HG03025 (cell line): ENCODE measurements at regions not wholly inside any gene's neighbourhood (a gene's known extent, or its start where the extent isn't known, plus 50 kb on each side); places are given as distances from the start of the nearest gene placed in this dataset.

Experiments
- ATAC-seq: cut with Tn5 transposase; IDR thresholded peaks from one replicate; pipeline ENCODE4 v1.9.1; 2021; ENCODE audit warnings: mild to moderate bottlenecking, moderate library complexity; ENCODE audit not compliant: unreplicated experiment, low FRiP score

- ATAC-seq: no peak
Observed at GRCh38 chr5:89597878-89598277, 714.9 kb upstream of the MEF2C start.

- ATAC-seq: no peak
Observed at GRCh38 chr5:89596821-89597220, 713.8 kb upstream of the MEF2C start.

- ATAC-seq: no peak
Observed at GRCh38 chr5:89595056-89595455, 712.1 kb upstream of the MEF2C start.

- ATAC-seq: no peak
Observed at GRCh38 chr5:89584339-89584956, 701.5 kb upstream of the MEF2C start.

GRCh38 chr5:89583534-89583933 is 700.5 kb upstream of the MEF2C start:
- ATAC-seq: no peak

GRCh38 chr5:89582768-89583339 is 699.9 kb upstream of the MEF2C start:
- ATAC-seq: no peak

GRCh38 chr5:89580976-89581375 is 698.0 kb upstream of the MEF2C start:
- ATAC-seq: no peak

GRCh38 chr5:89575319-89575718 is 692.3 kb upstream of the MEF2C start:
- ATAC-seq: no peak

- ATAC-seq: no peak
Observed at GRCh38 chr5:89573345-89573744, 690.4 kb upstream of the MEF2C start.

- no peak for ATAC-seq
Observed at GRCh38 chr5:89572696-89573095, 689.7 kb upstream of the MEF2C start.

GRCh38 chr5:89570557-89570956 is 687.6 kb upstream of the MEF2C start:
- ATAC-seq: no peak

- no peak for ATAC-seq
Observed at GRCh38 chr5:89566340-89566739, 683.4 kb upstream of the MEF2C start.

GRCh38 chr5:89560696-89561095 is 677.7 kb upstream of the MEF2C start:
- no peak for ATAC-seq

GRCh38 chr5:89556215-89556913 is 673.4 kb upstream of the MEF2C start:
- no peak for ATAC-seq

GRCh38 chr5:89546657-89547056 is 663.7 kb upstream of the MEF2C start:
- no peak for ATAC-seq

GRCh38 chr5:89545626-89546025 is 662.6 kb upstream of the MEF2C start:
- ATAC-seq: no peak

GRCh38 chr5:89545076-89545475 is 662.1 kb upstream of the MEF2C start:
- ATAC-seq: no peak

GRCh38 chr5:89542736-89543135 is 659.8 kb upstream of the MEF2C start:
- ATAC-seq: no peak

GRCh38 chr5:89537800-89538199 is 654.8 kb upstream of the MEF2C start:
- no peak for ATAC-seq

- ATAC-seq: no peak
Observed at GRCh38 chr5:89536020-89536419, 653.0 kb upstream of the MEF2C start.

- ATAC-seq: no peak
Observed at GRCh38 chr5:89535411-89535810, 652.4 kb upstream of the MEF2C start.

GRCh38 chr5:89534331-89534730 is 651.3 kb upstream of the MEF2C start:
- ATAC-seq: no peak
